Sciatic nerve (tissue), 2 donors: ENCODE measurements at regions not wholly inside any gene's neighbourhood (a gene's known extent, or its start where the extent isn't known, plus 50 kb on each side); places are given as distances from the start of the nearest gene placed in this dataset.
A peak's percentile ranks its signal among the peaks of the same experiment; 100 is the strongest.

Experiments
- ATAC-seq: fragments of 200-7000 bp; cut with Tn5 transposase; one replicate; pipeline ENCODE4 v1.9.1; 2020; ENCODE audit warnings: mild to moderate bottlenecking, moderate library complexity
- DNase-seq: peaks from one replicate; pipeline ENCODE4 v3.0.0-alpha.2; 2020; ENCODE audit warnings: low spot score
- intact Hi-C: fragments of 100-400 bp; cut with DNase I; formaldehyde crosslinking; loops from one replicate; pipeline ENCODE4 v1.14.2; 2022
- donor health status: DM: no; HTN: no; CAD: no.
- donor health status: DM: no; HTN: no; CAD: no.

- no peak for ATAC-seq
- intact Hi-C loops, result no loop called here
- DNase-seq, result no peak
These were observed 864.5 kb upstream of the MAN1A1 start for GRCh38 chr6:120214088-120214499.

GRCh38 chr6:120211955-120212792 is 862.6 kb upstream of the MAN1A1 start:
- ATAC-seq, result no peak
- intact Hi-C loops, result no loop called here
- DNase-seq, result no peak

- ATAC-seq, result no peak
These were observed 853.3 kb upstream of the MAN1A1 start for GRCh38 chr6:120202878-120203277.

GRCh38 chr6:120200853-120201252 is 851.3 kb upstream of the MAN1A1 start:
- intact Hi-C loops, result no loop called here
- DNase-seq, result no peak
- ATAC-seq, result no peak

More at GRCh38 chr6:120202878-120203277, 853.3 kb upstream of the MAN1A1 start:
- intact Hi-C loops, result no loop called here
- no peak for DNase-seq

- intact Hi-C loops, result no loop called here
- no peak for ATAC-seq
- DNase-seq, result no peak
These were observed 848.5 kb upstream of the MAN1A1 start for GRCh38 chr6:120198033-120198432.

- ATAC-seq (no peak), DNase-seq (no peak)
- intact Hi-C loops, result no loop called here
These were observed 836.5 kb upstream of the MAN1A1 start for GRCh38 chr6:120186080-120186479.

GRCh38 chr6:120173250-120173649 is 823.7 kb upstream of the MAN1A1 start:
- ATAC-seq (no peak), DNase-seq (no peak)

GRCh38 chr6:120164531-120164930 is 815.0 kb upstream of the MAN1A1 start:
- ATAC-seq (no peak), DNase-seq (no peak)
- intact Hi-C loops, result no loop called here

More at GRCh38 chr6:120173250-120173649, 823.7 kb upstream of the MAN1A1 start:
- intact Hi-C loops, result no loop called here

GRCh38 chr6:120157873-120158272 is 808.3 kb upstream of the MAN1A1 start:
- no peak for ATAC-seq
- DNase-seq, result no peak
- intact Hi-C loops, result no loop called here

- intact Hi-C loops, result no loop called here
- DNase-seq (peak; percentile 35), ATAC-seq (no peak)
These were observed 797.7 kb upstream of the MAN1A1 start for GRCh38 chr6:120147071-120147871.

GRCh38 chr6:120141601-120142000 is 792.0 kb upstream of the MAN1A1 start:
- intact Hi-C loops, result no loop called here
- no peak for ATAC-seq
- DNase-seq, result no peak

- no peak for ATAC-seq
- DNase-seq, result no peak
- intact Hi-C loops, result no loop called here
These were observed 787.9 kb upstream of the MAN1A1 start for GRCh38 chr6:120137492-120137891.

- DNase-seq (no peak), ATAC-seq (no peak)
- intact Hi-C loops, result no loop called here
These were observed 779.7 kb upstream of the MAN1A1 start for GRCh38 chr6:120129228-120129627.

- no peak for DNase-seq
- intact Hi-C loops, result no loop called here
- ATAC-seq, result no peak
These were observed 772.8 kb upstream of the MAN1A1 start for GRCh38 chr6:120122401-120122800.

- intact Hi-C loops, result no loop called here
- DNase-seq (no peak), ATAC-seq (no peak)
These were observed 766.8 kb upstream of the MAN1A1 start for GRCh38 chr6:120116343-120116742.

- no peak for DNase-seq
- intact Hi-C loops, result no loop called here
- ATAC-seq, result no peak
These were observed 763.4 kb upstream of the MAN1A1 start for GRCh38 chr6:120112980-120113379.

GRCh38 chr6:120111001-120111400 is 761.4 kb upstream of the MAN1A1 start:
- intact Hi-C loops, result no loop called here
- DNase-seq (no peak), ATAC-seq (no peak)

GRCh38 chr6:120108061-120108795 is 758.7 kb upstream of the MAN1A1 start:
- intact Hi-C loops, result loop anchor here (5.0 kb wide), 1 partner anchor 971 kb away; no protein-coding TSS in a partner anchor
- ATAC-seq (no peak), DNase-seq (no peak)

- intact Hi-C loops, result no loop called here
- DNase-seq, result no peak
- no peak for ATAC-seq
These were observed 754.1 kb upstream of the MAN1A1 start for GRCh38 chr6:120103618-120104017.
